Amniotic epithelial cell (primary cell): ENCODE measurements at regions not wholly inside any gene's neighbourhood (a gene's known extent, or its start where the extent isn't known, plus 50 kb on each side); places are given as distances from the start of the nearest gene placed in this dataset.
A peak's percentile ranks its signal among the peaks of the same experiment; 100 is the strongest.

Experiments used
- DNase-seq: peaks from one replicate; pipeline ENCODE4 v3.0.0-alpha.2; 2010; ENCODE audit warnings: low read depth

- no peak for DNase-seq
Observed at GRCh38 chr3:73745526-73746191, 120.9 kb upstream of the PDZRN3 start.

- DNase-seq: no peak
Observed at GRCh38 chr3:73743551-73743950, 118.8 kb upstream of the PDZRN3 start.

- peak; percentile 80 for DNase-seq
Observed at GRCh38 chr3:73739791-73740453, 115.2 kb upstream of the PDZRN3 start.

- no peak for DNase-seq
Observed at GRCh38 chr3:73738711-73739110, 114.0 kb upstream of the PDZRN3 start.

GRCh38 chr3:73734211-73735089 is 109.7 kb upstream of the PDZRN3 start:
- DNase-seq: no peak

GRCh38 chr3:73733746-73734145 is 109.0 kb upstream of the PDZRN3 start:
- DNase-seq: no peak

- DNase-seq: peak; percentile 12
Observed at GRCh38 chr3:73729969-73730440, 105.3 kb upstream of the PDZRN3 start.

- peak; percentile 9 for DNase-seq
Observed at GRCh38 chr3:73727854-73728253, 103.1 kb upstream of the PDZRN3 start.

GRCh38 chr3:73727117-73727821 is 102.5 kb upstream of the PDZRN3 start:
- DNase-seq: peak; percentile 96

GRCh38 chr3:73723596-73723995 is 98.9 kb upstream of the PDZRN3 start:
- DNase-seq: no peak

- DNase-seq: peak; percentile 65
Observed at GRCh38 chr3:73719861-73720260, 95.1 kb upstream of the PDZRN3 start.

- peak; percentile 88 for DNase-seq
Observed at GRCh38 chr3:73719413-73719851, 94.7 kb upstream of the PDZRN3 start.

GRCh38 chr3:73718326-73719110 is 93.8 kb upstream of the PDZRN3 start:
- peak; percentile 69 for DNase-seq

- DNase-seq: peak; percentile 66
Observed at GRCh38 chr3:73716418-73716817, 91.7 kb upstream of the PDZRN3 start.

- no peak for DNase-seq
Observed at GRCh38 chr3:73710340-73710739, 85.6 kb upstream of the PDZRN3 start.

- peak; percentile 49 for DNase-seq
Observed at GRCh38 chr3:73709712-73710111, 85.0 kb upstream of the PDZRN3 start.

GRCh38 chr3:73708956-73709355 is 84.2 kb upstream of the PDZRN3 start:
- no peak for DNase-seq

- DNase-seq: peak; percentile 50
Observed at GRCh38 chr3:73707772-73708171, 83.0 kb upstream of the PDZRN3 start.

- peak; percentile 29 for DNase-seq
Observed at GRCh38 chr3:73706771-73707170, 82.0 kb upstream of the PDZRN3 start.

- no peak for DNase-seq
Observed at GRCh38 chr3:73705792-73706191, 81.1 kb upstream of the PDZRN3 start.

- no peak for DNase-seq
Observed at GRCh38 chr3:73699327-73699726, 74.6 kb upstream of the PDZRN3 start.
